ENCODE measurements at regions not wholly inside any gene's neighbourhood (a gene's known extent, or its start where the extent isn't known, plus 50 kb on each side); places are given as distances from the start of the nearest gene placed in this dataset.
"Not testable (repeated sequence)": the region's sequence is repeated elsewhere in the genome, so short reads cannot be mapped to it uniquely, and the experiment has no call there.

GRCh38 chr1:30374400-30375070 lies 348.9 kb downstream of the MATN1 start:
- no peak for DNase-seq

GRCh38 chr1:30373471-30374399 lies 349.6 kb downstream of the MATN1 start:
- DNase-seq: no peak

GRCh38 chr1:30372792-30373433 lies 350.5 kb downstream of the MATN1 start:
- DNase-seq: no peak

- no peak for DNase-seq
Observed at GRCh38 chr1:30371888-30372791, 351.2 kb downstream of the MATN1 start.

- DNase-seq: no peak
Observed at GRCh38 chr1:30371179-30371788, 352.1 kb downstream of the MATN1 start.

GRCh38 chr1:30368651-30369240 lies 354.6 kb downstream of the MATN1 start:
- DNase-seq: no peak

- DNase-seq: no peak
Observed at GRCh38 chr1:30366911-30367310, 356.5 kb downstream of the MATN1 start.

GRCh38 chr1:30366199-30366598 lies 357.2 kb downstream of the MATN1 start:
- DNase-seq: no peak

GRCh38 chr1:30365596-30365995 lies 357.8 kb downstream of the MATN1 start:
- DNase-seq: no peak

GRCh38 chr1:30363031-30363430 lies 360.4 kb downstream of the MATN1 start:
- DNase-seq: no peak

- no peak for DNase-seq
Observed at GRCh38 chr1:30362603-30362990, 360.8 kb downstream of the MATN1 start.

- not testable (repeated sequence) for DNase-seq
Observed at GRCh38 chr1:30361890-30362602, 361.3 kb downstream of the MATN1 start.

- DNase-seq: no peak
Observed at GRCh38 chr1:30360753-30361152, 362.6 kb downstream of the MATN1 start.

- DNase-seq: no peak
Observed at GRCh38 chr1:30360281-30360680, 363.1 kb downstream of the MATN1 start.

GRCh38 chr1:30359539-30360220 lies 363.7 kb downstream of the MATN1 start:
- DNase-seq: no peak

GRCh38 chr1:30358500-30358899 lies 364.9 kb downstream of the MATN1 start:
- DNase-seq: no peak

GRCh38 chr1:30356839-30357238 lies 366.5 kb downstream of the MATN1 start:
- DNase-seq: no peak

- no peak for DNase-seq
Observed at GRCh38 chr1:30354410-30354809, 369.0 kb downstream of the MATN1 start.

GRCh38 chr1:30353637-30354036 lies 369.7 kb downstream of the MATN1 start:
- no peak for DNase-seq

- no peak for DNase-seq
Observed at GRCh38 chr1:30348147-30348546, 375.2 kb downstream of the MATN1 start.

Data from CD4-positive, alpha-beta T cell treated with Interleukin-1 beta for 1 hour (primary cell).